Kidney tubule cell (primary cell): ENCODE measurements at regions not wholly inside any gene's neighbourhood (a gene's known extent, or its start where the extent isn't known, plus 50 kb on each side); places are given as distances from the start of the nearest gene placed in this dataset.
A peak's percentile ranks its signal among the peaks of the same experiment; 100 is the strongest.
"Not testable (repeated sequence)": the region's sequence is repeated elsewhere in the genome, so short reads cannot be mapped to it uniquely, and the experiment has no call there.

Experiments used
- DNase-seq: peaks from one replicate; pipeline ENCODE4 v3.0.0-alpha.2; 2018; ENCODE audit warnings: low spot score

- not testable (repeated sequence) for DNase-seq
Measured at GRCh38 chr3:144023543-144023942, 51.9 kb downstream of the DIPK2A start.

DNA sequence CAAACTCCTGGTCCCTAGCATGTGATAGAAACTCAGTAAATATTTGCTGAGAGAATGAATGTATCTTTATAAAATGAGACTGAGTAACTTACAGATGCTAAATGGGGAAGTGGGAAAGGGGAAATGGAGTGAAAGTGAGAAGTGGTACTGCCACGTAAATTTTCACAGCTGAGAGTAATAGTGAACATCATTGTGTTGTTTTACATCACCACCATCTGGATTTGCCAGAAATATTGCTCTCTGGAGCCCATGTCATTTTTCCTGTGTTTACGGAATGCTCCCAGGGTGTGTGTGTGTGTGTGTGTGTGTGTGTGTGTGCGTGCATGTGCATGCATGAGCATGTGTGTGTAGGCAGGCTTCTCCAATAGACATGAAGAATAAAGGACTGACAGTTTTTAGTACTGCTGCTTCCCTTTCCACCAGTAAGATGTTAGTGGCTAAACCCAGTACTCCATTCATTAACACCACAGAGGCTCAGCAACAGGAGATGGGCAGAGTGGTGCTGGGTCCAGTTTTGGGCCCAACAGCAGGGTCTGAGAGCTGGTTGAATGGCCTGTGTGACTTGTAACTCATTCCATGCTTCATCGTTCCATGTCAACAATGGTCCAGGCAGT is 57.3 kb downstream of the DIPK2A start:
- no peak for DNase-seq

DNA sequence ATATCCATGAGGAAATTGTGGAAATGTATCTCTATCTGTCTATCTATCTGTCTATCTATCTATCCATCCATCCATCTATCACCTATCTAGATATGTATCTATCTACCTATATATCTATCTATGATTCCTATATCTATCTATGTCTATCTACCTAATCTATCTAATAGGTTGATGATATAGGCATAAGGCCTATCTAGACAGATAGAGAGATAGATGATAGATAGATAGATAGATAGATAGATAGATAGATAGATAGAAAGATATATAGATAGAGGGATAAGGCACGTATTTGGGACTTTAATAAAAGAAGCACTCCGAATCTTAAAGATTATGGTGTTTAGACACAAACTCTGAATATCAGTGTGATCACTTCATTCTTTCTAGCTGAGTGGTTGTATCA is 58.1 kb downstream of the DIPK2A start:
- DNase-seq = no peak

GRCh38 chr3:144031938-144032337 is 60.3 kb downstream of the DIPK2A start:
- no peak for DNase-seq

DNA sequence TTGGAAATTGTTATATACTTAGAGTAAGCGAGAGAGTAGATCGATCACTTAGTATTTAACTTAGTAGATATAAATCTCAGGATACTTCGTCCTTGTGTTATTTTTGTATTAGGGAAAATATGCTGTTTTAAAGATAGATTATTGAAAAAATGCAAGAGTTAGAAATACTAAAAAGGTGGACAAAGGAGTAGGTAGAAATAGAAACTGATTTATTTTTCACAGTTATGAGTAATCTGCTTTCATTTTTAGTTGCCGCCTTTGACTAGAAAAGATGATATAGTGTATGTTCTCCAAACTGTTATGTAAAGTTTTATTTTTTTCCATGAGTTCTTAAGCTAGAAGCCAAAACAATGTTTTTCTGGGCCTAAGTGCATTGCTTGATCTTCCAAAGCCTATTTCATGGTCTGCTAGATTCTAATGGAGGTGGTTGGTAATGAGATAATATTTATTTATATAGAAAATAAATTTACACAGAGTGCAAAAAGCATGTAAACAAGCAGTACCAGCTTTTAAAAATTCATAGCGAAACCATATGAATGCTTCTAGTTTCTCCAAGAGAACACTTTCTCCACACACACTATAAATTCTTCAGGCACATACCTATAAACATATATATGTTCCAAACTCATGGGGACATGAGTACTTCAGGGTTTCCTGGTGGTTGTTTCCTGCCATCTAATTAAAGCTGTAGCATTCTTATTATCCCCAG is 61.1 kb downstream of the DIPK2A start:
- DNase-seq = no peak

DNA sequence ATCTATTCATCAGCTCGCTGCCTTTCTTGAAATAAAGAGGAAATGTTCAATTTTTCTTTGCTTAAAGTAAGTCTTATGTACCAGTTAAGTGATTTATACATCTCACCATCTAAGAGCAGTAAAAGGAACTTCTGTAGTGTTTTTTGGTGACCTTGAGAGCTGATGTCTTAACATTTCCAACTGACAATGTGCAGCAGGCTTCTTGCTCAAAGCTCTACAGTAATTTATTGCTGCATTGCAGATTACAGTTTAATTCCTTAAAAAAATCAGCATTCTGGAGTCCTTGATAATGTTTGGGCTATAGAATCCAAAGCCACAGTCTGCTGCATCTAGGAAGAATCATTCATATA is 61.6 kb downstream of the DIPK2A start:
- no peak for DNase-seq

DNA sequence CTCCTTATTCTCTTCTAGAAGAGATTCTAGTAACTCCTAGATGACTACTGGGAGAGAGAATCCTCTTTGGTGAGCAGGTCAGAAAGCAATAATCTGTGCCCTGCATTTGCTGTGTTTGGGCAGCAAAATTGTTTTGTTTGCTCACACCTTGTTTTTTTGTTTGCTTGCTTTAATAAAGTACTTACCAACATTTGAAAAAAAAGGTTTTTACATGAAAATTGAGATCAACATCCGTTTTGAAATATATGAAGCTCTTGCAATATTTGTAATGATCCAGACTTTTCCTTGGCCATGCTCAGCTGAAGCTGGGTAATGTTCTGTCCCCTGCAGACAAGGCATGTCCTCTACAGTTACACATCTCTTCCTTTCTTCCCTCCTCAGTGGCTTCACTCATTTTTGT is 62.2 kb downstream of the DIPK2A start:
- no peak for DNase-seq

GRCh38 chr3:144034715-144035290 is 63.2 kb downstream of the DIPK2A start:
- no peak for DNase-seq

GRCh38 chr3:144036498-144036897 is 64.9 kb downstream of the DIPK2A start:
- peak; percentile 7 for DNase-seq

DNA sequence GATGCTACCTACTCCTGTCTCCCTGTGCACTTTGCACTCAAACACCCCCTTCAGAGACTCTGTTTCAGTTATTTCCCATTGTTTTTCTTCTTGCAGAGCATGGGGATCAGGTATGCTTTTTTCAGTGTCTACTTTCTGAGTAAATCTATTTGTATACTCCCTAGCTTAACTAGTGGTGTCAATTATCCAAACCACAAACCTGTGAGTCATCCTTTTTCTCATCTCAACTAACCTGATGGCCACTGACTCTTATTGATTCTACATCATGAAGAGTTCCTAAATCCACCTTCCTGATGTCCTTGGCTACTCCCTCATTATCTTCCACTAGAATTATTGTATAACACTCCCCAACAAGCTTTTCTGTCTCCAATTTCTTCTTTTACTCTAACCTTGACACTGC is 68.0 kb downstream of the DIPK2A start:
- peak; percentile 39 for DNase-seq

DNA sequence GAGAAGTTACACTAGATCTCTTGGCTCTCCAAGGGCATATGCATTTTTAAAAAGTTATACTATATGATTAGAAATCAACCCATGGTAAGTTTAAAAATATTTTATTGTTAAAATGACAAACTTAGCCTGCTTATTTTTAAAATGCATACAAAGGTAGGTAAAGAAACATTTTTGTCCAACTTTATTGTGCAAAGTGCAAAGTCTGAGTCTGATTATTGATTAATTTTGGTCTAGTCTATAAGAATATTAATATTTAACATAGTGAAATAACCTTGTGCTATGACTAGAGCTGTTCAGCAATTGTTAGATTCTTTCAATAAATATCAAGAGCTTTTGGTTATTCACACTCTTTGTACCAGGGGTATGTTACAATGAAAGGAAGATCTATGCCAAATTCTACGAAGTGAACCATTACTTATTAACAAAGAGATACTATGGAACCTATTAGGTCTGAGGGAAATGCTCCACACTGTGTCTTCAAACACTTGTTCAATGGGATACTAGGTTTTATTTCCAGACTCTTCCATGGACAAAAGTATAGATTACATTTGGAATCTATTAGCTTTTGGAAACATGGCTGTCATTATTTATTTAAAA is 70.4 kb downstream of the DIPK2A start:
- DNase-seq = no peak

DNA sequence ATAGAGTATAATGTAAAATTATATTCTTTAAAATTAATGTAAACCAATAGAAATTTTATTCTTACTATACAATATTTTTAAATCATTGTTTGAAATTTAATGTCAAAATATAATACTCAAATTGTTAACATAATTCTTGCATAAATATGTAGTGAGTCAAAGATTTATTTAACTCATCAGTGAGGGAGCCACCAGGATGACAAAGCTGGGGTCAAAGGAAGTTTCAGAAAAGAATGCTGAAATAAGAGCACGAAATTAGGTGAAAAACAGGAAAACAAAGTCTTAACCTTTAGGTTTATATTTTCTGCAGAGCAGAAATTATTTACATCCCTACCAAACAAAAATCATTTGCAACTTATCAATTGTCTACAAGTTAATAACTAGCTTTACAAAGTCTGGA is 74.1 kb downstream of the DIPK2A start:
- DNase-seq = no peak

GRCh38 chr3:144049374-144049773 is 77.8 kb downstream of the DIPK2A start:
- DNase-seq = no peak

GRCh38 chr3:144051211-144051610 is 79.6 kb downstream of the DIPK2A start:
- no peak for DNase-seq

GRCh38 chr3:144052275-144052674 is 80.7 kb downstream of the DIPK2A start:
- DNase-seq = no peak

DNA sequence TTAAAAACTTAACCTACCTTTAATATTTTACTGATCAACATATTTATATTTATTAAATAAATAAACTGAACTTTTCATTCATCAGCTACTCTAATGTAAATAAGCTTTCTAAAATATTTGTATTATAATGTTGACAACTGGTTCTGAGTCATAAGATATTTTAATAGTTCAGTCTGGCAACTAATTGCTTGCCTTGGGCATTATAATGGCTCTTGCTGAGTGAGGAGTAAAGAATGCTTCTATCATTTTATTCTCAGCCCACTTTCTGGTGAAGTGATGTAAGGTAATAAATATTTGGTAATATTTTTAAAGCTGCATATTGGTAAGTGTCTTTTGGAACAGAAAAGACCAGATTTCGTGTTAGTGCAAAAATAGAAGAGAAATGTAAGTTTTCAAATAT is 81.5 kb downstream of the DIPK2A start:
- DNase-seq = peak; percentile 4

GRCh38 chr3:144054766-144055165 is 83.1 kb downstream of the DIPK2A start:
- DNase-seq = no peak

DNA sequence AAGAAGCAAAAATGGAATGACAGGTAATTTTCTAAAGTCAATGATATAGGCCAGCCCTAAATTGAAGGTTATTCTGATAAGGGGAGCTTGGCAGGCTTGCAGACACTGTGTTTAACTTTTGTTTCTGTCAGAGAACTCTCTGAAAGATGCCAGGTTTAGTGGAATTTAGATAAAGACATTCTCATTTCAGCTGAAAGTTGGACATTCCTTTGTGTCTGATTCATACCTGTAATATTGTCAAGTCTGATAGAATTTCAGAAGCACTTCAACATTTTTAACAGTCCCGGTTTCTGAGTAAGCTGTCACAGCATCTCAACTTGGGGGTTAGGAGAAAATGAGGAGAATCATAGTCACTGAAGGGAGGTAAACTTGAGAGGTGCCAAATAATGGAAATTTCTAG is 84.0 kb downstream of the DIPK2A start:
- peak; percentile 46 for DNase-seq

- DNase-seq = no peak
Measured at GRCh38 chr3:144058713-144059112, 87.1 kb downstream of the DIPK2A start.

DNA sequence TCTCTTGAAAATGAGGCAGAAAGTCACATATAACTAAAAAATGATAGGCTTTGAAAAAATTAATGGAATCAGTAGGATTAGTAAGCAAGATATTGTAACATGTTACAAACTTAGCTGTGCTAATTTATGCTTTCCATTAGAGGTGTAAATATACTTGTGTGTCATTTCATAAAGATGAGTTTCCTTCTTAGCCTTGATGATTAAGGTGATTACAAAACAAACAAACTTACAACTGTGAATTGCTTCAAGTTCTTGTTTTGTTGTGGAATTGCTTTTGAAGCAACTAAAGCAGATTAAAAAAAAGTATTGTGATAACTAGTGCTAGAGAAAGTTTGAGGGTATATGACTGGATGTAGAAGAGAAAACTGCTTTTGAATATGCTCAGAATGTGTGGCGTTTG is 87.9 kb downstream of the DIPK2A start:
- no peak for DNase-seq

DNA sequence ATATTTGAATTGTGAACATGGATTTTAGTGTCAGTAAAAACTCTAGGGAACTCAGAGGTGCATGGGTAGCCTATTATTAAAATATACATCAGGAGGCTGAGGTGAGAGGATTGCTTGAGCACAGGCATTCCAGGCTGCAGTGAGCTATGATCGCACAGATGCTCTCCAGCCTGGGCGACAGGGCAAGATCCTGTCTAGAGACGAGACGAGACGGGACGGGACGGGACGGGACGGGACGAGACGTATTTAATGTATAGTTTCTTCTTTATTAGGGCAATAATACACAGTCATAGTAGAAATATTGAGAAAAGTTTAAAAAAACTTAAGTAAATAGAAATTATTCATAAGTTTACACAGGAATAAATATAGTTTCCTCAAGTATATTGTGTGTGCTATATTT is 89.3 kb downstream of the DIPK2A start:
- DNase-seq = no peak

- no peak for DNase-seq
Measured at GRCh38 chr3:144063306-144063705, 91.7 kb downstream of the DIPK2A start.

DNA sequence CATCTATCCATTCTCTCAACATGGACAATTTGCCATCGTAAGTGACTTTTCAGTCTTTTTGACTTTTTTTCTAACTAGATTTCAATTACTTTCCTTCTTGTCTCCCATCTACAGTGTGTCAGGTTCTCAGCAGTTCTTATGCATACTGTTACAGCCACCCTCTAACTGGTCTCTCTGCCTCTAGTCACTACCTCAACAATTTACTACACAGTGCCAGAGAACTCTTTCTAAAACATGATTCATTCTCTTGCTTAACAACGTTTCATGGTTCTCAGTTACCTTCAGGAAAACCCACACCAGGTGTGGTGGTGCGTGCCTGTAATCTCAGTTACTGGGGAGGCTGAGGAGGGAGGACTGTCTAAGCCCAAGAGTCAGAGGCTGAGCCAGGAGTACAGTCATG is 95.4 kb downstream of the DIPK2A start:
- no peak for DNase-seq
